NK-92 treated with Interleukin-12 subunit alpha and Interleukin-12 subunit beta, amount 100 ng/mL, for 24 hours (cell line): ENCODE measurements at regions not wholly inside any gene's neighbourhood (a gene's known extent, or its start where the extent isn't known, plus 50 kb on each side); places are given as distances from the start of the nearest gene placed in this dataset.

Source experiments
- DNase-seq: peaks from one replicate; lab custom pipeline; 2025; lab: John Stamatoyannopoulos, UW

DNA sequence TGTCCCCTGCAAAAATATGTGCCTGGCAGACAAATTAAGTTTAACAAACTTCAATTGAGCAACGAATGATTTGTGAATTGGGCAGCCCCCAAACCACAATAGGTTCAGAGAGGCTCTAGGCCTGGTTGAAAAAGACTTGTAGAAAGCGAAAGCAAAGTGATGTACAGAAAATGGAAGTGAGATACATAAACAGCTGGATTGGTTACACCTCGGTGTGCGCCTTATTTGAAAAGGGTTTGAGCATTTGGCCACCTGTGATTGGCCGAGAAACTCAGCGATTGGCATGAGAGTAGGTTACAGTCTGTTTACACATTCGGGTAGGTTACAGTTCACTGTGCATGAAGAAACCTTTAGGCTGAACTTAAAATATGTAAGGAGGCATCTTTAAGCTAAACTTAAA lies 136.9 kb downstream of the CD83 start:
- no peak for DNase-seq

DNA sequence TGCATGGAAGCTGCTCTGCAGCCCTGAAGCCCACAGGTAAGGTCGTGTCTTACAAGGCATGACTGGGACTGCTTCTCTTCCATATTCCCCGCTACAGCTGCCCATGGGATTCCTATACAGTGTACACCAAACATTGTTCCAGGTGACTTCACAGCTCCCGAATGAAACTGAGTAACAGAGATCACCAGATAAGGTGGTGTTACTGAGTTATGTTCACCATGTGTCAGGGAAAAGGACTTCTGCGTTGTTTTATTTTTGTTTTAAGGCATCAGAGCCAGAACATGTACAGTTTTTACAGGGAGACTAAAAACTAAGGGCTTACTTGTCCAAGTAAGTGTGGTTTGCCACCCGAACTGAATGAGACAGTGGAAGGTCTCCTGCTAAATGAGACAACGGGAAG lies 138.3 kb downstream of the CD83 start:
- DNase-seq: no peak

DNA sequence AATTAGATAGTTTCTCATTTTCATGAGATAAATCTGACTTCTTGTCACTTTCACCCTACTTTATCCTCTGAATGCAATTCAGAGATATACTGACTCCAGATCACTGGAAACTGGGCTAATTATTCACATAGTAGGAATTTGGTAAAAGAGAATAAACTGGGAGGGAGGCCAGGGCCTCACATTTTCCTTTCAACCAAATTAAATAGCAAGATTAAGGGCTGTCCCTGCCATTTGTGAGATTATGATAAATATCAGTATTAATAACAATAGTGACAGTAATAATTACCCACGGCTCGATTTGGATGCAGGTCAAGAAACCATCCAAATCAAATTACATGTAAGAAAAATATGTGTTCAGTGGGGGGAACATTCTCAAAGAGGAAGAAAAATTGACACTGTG lies 140.5 kb downstream of the CD83 start:
- DNase-seq: no peak

DNA sequence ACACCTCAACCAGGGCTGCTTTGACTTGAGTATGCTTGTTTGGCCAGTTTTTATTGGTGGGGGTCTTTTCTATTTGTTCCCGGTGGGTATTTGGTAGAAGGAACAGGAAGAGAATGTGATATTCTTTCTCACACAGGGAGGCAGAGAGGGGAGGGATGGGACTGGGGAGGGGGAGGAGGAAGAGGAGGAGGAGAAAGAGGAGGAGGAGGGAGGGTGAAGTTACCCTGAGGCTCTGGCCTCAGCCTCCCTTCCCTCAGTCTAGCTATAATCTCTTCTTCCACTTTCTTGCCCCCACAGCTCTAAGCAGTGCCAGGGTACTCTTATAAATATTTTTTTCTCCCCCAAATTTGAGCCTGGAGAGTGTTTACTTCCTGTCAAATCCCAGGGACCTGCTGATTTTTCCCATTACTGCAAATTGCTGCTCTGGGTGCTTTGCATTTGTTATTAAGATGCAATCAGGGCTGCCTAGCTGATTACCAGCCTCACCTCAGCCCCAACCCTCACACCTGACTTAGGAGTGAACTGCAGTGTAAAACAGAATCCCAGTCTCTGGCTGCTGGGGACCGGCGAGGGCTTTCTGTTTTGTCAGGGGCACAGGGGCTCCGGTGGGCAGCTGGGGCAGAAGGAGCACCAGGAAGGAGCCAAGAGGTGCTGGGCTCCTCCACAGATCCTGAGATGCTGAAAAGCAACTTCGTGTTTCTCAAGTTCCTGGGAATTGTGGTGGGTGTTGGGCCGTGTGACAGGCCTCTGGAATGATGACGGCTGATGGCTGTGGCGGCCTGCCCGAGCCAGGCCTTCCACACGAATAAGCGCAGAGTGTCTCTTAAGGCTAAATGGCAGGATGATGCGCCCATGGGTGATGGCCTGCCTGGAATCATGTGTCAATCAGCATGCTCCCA lies 141.4 kb downstream of the CD83 start:
- no peak for DNase-seq

DNA sequence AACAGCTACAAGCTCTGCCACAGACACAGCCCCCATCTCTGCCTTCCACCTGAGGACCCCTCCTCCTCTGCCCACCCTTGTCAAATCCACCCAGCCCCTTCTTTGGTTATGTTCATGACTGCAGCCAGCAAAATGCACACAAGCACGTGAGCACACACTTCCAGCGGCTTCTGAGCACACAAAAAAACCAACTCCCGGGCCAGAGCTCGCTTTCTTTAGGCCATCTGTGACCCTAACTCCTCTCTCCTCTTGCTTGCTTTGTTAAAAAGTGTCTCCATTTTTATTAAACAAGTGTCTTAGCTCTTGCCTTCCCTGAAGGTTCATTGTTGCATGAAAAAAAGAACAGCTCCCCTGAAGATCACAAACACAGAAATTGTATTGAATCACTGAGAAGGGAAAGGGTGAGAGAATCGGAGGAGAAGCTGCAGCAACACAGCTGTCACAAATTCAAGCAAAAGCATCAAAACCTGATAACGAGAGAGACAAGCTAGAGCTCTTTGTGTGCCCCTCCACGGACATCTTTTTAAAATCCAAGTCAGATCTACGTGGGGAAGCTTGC lies 142.1 kb downstream of the CD83 start:
- DNase-seq: no peak

DNA sequence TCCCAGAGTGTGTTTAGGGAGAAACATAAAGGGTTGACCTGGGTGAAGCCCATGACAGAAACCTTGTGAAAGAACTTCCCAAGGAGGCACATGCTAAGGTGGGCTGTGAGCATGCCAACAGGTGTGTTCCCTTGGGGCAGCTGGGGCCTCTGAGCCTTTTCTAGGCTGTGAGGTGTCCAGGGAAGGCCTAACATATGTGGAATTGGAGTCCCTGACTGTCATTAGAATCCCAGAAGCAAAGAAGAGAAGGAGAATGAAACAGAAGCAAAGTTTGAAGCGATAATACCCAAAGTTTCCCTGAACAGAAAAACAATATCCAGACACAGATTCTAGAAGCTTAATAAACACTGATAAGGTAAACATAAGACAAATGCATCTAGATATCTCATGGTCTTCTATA lies 143.3 kb downstream of the CD83 start:
- no peak for DNase-seq

DNA sequence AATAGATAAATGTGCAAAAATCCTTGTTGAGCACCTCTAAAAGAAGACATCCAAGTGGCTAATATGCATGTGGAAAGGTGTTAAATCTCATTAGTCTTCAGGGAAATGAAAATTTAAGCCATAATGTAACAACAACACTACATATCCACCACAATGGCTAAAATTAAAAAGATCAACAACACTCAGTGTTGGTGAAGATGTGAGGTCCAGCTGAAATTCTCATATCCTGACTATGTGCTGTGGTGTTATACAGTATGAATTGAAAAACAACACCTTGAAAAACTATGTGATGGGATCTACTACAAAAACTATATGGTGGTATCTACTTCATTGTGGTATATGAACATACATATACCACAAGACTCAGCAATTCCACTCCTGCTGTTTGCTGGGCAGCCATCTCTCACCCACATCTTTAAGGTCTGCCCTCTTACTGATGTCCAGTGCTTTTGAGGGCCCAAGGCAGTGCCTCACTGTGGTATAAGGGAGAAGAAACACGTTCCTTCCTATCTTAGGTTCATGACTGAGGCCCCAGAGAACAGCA lies 146.4 kb downstream of the CD83 start:
- no peak for DNase-seq

DNA sequence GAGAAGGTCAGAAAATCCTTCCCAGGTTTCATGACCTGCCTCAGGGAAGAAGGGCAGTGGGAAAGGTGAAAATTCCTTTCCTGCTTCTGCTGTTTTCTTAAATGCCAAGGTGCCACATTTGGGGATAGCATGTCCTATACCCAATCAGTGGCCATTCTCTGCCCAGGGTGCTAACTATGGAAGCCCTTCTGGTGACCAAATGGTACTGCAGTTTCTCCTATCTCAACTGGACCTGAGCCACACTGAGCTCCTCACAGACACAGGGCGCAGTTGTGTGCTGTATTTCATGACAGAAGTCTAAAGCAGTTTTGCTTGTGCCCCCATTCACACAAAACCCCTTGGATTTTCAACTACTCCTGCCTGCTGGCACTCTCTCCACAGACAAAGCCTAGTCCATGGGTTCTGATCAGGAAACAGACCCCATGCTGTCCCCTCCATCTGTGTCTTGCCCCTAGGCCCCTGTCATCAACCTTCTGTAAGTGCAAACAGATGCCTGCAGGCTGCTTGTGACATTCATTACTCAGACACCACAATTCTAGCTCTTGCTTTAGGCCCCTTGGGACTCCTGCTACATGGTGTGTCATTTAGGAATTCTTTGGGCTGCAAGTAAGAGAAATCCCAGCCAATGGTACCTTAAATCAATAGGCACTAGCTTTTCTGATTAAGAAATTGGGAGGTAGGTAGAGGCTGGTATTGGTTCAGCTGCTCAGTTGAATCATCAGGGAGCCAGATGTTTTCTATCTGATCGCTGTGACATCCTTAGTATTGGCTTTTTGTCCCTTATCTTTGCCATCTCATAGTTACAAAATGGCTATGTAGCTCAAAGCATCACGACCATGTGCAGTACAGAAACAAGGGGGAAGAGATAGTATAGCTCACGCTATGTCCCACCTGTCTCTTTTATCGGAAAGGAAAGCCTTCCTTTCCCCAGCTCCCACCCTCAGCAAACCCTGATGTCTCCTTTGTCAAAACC lies 147.8 kb downstream of the CD83 start:
- no peak for DNase-seq

DNA sequence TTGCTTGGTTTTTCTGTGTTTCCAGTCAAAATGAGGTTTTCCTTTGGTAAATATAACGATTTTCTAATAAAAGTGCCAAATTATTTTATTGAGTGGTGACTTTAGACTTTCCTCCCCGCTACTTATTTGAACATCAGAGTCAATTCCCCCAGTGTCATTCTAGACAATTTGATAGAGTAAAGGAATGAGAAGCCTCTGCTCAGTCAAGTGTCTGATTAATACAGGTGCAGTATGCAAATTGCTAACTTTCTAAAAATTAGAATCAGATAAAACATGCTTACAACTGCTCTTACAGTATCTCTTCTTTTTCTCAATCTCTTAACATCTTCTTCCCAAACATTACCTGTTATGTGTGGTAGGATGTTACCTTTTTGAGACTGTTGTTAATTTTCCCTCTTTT lies 148.7 kb downstream of the CD83 start:
- no peak for DNase-seq

DNA sequence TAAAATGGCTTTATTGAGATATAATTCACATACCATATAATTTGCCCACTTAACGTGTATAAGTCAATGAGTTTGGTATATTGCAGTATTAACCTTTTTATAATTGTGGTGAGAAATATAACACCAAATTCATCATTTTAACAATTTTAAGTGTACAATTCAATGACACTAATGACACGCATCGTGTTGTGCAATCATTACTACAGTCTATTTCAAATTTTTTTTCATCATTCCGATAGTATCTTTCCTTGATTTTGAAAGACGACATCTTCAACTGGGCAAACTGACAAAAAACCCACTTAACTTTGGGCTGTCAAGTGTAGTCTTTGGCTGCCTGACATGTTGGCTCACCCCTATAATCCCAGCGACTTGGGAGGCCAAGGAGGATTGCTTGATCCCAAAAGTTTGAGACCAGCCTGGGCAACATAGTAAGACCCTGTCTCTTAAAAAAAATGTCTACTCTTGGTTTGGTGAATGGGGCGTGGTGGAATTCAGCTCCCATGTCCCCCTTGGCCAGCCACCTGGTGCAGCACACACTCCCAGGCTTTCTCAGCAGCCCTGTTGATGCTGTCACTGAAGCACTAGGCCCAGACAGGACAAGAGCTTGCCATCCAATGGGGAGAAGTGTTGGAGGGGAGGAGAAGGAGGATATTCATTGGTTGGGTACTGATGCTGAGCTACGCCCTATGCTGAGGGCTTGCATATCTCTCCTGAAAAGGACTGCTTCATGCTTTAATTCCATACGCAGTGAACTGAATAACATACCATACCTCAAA lies 150.5 kb downstream of the CD83 start:
- no peak for DNase-seq

DNA sequence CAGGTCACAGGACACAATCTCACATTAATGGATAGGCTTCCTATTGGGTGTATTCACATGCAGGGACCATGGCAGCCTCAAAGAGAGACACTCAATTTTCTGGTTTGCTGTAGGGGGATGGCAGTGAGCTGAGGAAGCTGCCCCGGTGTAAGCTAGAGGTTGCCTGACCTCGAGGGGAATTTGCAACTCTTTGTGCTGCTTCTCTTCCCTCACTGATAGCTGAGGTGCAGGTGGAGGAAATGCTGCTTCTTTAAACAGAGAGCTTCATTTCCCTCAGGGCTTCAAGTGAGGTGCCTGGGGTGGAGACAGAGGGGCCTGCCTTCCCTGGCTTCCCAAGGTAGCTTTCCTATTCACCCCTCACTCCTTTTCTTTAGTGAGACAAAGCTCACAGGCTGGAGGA lies 151.9 kb downstream of the CD83 start:
- DNase-seq: no peak

DNA sequence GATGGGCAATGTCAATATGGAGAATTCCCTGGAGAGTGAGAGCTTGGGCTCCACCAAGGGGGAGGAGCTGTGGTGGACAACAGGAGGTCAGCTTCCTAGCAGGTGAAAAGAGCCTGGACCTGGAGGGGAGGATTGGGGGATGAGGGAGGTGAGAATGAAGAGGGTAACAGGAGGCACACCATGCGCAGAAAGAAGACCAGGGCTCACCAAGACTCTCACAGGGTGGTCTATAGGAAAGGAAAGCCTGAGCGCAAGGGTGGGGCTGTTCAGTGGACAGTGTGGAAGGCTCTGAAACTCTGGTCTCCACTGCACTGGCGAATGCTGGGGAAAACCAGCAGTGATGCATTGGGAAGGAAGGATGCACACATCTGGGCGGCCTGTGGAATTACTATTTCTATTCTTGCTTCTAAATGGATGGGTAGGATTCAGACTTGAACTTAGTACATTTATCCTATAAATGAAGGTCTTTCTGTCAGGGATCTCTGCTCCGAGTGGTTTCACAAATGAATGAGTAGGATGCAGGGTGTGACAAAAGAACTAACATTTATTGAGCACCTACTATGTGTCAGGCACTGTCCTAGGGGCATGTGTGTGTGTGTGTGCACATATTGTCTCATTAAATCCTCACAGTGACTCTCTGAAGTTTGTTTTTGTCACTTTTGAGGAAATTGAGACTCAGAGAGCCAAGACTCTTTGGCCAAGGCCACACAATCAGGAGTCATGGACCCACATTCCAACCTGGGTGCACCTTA lies 152.7 kb downstream of the CD83 start:
- DNase-seq: no peak

DNA sequence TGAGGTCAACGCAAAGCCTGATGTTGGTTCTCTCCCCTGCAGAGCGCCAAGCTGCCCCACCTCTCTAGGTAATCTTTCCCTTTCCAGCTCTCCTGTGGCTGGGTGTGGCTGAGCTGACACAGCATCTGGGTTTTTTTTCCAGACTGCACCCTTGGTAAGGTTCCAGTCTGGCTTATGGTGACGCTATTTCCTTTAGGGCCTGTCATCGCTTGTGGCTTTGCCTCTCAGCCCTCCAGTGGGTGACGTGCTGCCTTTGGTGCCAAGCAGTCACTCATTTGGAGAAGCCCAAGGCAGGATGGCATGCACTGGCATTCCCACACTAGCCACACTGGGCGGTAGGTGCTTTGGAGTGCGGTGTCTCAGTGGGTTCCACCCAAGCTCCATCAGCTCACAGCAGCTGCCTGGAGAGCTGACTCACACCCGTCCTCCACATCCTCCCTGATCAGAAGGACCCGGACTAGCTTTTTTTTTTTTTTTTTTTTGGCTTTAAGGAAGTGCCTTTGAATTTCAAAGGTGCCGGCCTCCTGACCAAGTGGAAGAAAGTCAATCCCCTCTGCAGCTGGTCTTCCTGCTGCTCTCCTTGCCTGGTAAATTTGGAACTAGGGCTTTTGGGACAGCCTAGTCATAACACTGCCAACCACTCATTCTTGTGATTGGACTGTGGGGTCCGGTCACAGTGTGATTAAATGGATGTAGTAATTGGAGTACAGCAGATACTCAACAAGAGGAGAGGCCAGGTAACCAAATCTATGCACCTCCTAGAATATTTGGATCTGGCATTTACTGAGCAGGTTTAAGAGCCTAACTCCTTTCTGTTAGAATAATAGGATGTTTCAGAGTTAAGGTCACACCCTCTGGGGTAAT lies 153.6 kb downstream of the CD83 start:
- no peak for DNase-seq

DNA sequence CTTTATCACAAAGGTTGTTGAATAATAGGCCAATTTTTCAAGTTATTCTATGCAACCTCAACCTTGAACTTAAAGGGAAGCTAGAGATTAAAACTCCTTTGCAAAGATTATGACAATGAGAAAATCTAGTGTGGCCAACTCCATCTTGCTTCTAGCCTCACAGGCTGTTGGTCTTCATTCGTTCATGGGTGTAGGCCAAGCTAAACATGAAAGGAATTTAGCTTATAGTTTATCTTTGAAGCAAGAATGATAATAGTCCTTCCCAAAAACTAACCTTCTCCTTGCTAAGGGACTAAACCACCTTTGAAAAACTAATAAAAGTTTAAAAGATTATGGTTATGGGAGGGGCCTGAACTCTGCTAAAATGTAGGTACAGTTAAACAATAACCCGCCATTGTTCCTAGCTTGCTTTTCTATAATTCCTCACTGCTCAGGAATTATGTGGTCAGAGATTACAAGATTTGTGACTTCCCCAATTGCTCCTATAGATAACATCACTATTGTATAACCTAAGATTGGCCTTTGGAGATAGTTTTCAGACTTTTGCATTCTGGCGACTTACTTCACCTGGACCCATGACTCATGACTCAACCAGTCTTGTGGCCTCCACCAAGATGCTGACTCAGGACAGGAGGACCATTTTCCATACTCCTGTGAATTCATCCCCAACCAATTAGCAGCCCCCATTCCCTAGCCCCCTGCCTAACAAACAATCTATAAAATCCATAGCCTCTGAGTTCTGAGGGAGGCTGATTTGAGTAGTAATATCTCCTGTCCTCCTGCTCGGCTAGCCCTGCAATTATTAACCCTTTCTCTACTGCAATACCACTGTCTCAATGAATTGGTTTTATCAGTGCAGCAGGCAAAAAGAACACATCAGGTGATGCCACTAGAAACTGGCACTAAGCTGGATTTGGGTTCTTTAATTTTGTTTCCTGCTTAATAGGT lies 154.5 kb downstream of the CD83 start:
- no peak for DNase-seq

DNA sequence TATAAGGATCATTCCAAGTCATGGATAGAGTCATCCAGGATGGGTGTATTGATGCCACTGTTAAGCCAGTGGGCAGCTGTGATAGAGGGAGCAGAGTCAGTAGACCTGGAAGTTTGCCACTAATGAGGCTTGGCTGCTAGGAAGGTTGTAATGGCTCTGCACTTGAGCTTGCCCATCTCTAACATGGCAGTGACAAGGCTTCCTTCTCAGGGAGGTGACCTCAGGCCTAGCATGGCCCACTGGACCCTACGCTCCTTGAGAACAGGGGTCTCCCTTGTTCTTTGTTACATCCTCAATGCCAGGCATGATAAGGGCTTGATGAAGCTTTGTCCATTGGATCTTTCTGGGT lies 155.1 kb downstream of the CD83 start:
- DNase-seq: no peak

DNA sequence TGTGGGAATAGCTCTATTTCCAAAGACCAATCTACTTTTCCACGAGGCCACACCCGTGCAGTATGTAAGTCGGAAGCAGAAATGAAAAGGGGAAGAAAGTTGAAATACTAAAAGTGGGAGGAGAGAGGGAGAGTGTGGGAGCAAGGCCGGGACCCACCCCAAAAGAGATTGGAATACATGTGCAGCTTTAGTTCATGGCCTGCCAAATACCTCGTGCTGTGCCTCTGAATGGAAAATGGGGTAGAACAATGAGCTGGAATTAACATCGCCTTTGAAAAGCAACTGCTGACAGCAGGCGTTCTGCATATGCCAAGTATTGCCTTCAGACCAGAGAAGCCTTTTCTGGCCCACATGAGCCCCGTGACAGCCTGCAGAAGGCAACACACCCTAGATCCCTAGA lies 155.6 kb downstream of the CD83 start:
- no peak for DNase-seq

DNA sequence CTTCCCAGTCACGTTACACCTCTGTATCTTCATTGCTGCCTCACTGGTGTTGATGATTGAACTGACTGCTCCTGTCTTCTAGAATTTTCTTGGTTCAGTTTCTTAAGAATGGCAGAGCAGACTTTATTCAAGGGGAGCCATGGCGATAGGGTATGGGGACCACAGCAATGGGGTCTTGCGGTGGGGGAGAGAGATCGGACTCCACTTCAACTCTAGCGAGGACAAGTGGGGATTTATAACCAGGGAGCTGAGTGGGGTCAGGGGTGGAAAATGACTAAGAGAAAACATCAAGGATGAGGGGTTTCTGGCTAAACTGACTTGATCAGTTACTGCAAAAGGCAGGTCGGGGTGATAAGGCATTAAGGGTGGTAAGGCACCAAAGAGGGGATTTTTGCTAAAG lies 156.4 kb downstream of the CD83 start:
- no peak for DNase-seq

DNA sequence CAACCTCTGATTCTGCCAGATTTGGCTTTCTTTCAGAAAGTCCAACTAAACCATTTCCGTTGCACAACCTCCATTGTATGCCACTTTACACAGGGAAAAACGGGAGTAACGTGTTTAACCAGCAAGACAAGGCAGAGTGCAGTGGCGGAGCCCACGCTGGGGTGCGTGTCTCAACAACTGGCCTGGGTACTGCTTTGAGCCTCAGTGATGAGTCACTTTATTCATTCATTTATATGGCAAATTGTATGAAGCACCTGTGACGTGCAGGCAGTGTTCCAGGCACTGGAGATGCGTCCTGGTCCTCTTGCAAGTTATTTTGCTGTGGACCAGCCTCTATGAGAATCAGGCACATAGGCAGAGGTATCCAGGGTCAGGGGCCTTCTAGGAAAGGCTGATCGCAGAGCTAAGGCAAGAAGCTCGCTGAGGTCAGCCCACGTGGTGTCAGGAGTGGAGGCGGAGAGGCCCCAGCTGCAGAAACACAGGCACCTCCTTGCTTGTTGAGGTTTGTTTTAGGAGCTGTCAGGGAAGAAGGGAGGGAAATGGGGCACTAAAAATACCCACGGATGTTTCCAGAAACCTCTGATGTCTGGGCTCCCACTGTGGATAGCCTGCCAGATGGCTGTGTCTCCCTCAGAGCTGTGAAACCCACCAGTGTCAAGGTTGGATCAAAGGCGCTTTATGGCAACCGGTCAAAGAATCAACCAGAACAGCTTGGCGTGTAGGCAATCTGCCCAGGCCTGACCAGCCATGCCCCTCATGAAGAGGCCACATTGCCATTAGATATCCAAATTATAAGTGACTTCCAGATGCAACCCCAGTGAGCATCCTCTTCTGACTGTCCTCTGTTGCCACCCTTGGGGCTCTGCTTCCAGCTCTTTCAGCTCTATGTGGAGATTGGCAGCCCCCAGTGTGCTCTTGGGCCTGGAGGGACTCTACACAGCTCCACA lies 157.2 kb downstream of the CD83 start:
- DNase-seq: no peak
